HFF-Myc (cell line): ENCODE measurements at regions not wholly inside any gene's neighbourhood (a gene's known extent, or its start where the extent isn't known, plus 50 kb on each side); places are given as distances from the start of the nearest gene placed in this dataset.
"Not testable (repeated sequence)": the region's sequence is repeated elsewhere in the genome, so short reads cannot be mapped to it uniquely, and the experiment has no call there.

Experiments
- DNase-seq: peaks from one replicate; pipeline ENCODE4 v3.0.0-alpha.2; 2011; ENCODE audit warnings: low read depth; ENCODE audit errors: extremely low read depth
- H3K4me3 ChIP-seq: replicated peaks from 2 replicates; pipeline ENCODE4 v1.5.1; 2011; ENCODE audit warnings: low read depth, mild to moderate bottlenecking, control low read depth, low read length
- CTCF ChIP-seq: IDR thresholded peaks from 2 replicates; pipeline ENCODE4 v1.5.1; 2012; ENCODE audit warnings: mild to moderate bottlenecking, low read depth, low read length, control low read depth; ENCODE audit errors: missing control alignments

GRCh38 chr15:77907824-77908751 lies 169.4 kb downstream of the TBC1D2B start:
- no peak for DNase-seq
- H3K4me3 ChIP-seq, result no peak overlapping the region
- peak; percentile 51 for TF ChIP-seq CTCF

GRCh38 chr15:77906062-77906990 lies 171.2 kb downstream of the TBC1D2B start:
- not testable (repeated sequence) for DNase-seq, H3K4me3 ChIP-seq

GRCh38 chr15:77905301-77905920 lies 172.1 kb downstream of the TBC1D2B start:
- H3K4me3 ChIP-seq, result no peak overlapping the region
- DNase-seq, result no peak
- no peak for TF ChIP-seq CTCF

- TF ChIP-seq CTCF, result no peak
- DNase-seq, result no peak
These were observed 172.6 kb downstream of the TBC1D2B start for GRCh38 chr15:77904901-77905300.

GRCh38 chr15:77904436-77904821 lies 173.1 kb downstream of the TBC1D2B start:
- DNase-seq, result no peak
- TF ChIP-seq CTCF, result no peak

More at GRCh38 chr15:77904901-77905300, 172.6 kb downstream of the TBC1D2B start:
- H3K4me3 ChIP-seq, result no peak overlapping the region

GRCh38 chr15:77903761-77904435 lies 173.6 kb downstream of the TBC1D2B start:
- H3K4me3 ChIP-seq, DNase-seq: not testable (repeated sequence)

More at GRCh38 chr15:77904436-77904821, 173.1 kb downstream of the TBC1D2B start:
- no peak overlapping the region for H3K4me3 ChIP-seq
